Right lobe of liver (tissue), 6 donors: ENCODE measurements at regions not wholly inside any gene's neighbourhood (a gene's known extent, or its start where the extent isn't known, plus 50 kb on each side); places are given as distances from the start of the nearest gene placed in this dataset.

ENCODE experiments used
- ATAC-seq, 4 donors: fragments of 200-7000 bp; cut with Tn5 transposase; one replicate each; pipeline ENCODE4 v1.9.1; 2020; ENCODE audit warnings: mild to moderate bottlenecking in 4 of 4, moderate library complexity in 4 of 4
- DNase-seq, 3 donors: peaks; one replicate each; pipeline ENCODE4 v3.0.0-alpha.2; 2020
- H3K27ac ChIP-seq, 3 donors: fragments of 200-600 bp; one replicate each; pipeline ENCODE4 v1.8.0; 2022
- H3K27me3 ChIP-seq, 2 donors: fragments of 200-600 bp; one replicate each; pipeline ENCODE4 v1.8.0; 2022
- H3K36me3 ChIP-seq, 4 donors: fragments of 200-600 bp; sonication (generic) in 1 of 4; one replicate each; pipeline versions ENCODE4 v1.5.1 to v1.8.0; 2017 to 2022; ENCODE audit warnings: control low read depth in 1 of 4
- H3K4me1 ChIP-seq, 4 donors: fragments of 200-600 bp; sonication (generic) in 1 of 4; one replicate each; pipeline versions ENCODE4 v1.5.1 to v1.8.0; 2017 to 2022; ENCODE audit warnings: control low read depth in 1 of 4
- H3K4me3 ChIP-seq, 3 donors: fragments of 200-600 bp; one replicate each; pipeline ENCODE4 v1.8.0; 2022
- H3K9me3 ChIP-seq, 4 donors: fragments of 200-600 bp; sonication (generic) in 1 of 4; one replicate each; pipeline versions ENCODE4 v1.5.1 to v1.8.0; 2017 to 2022; ENCODE audit warnings: control low read depth in 1 of 4
- CTCF ChIP-seq, 4 donors: fragments of 200-600 bp in 3 of 4; fragments of 450-650 bp in 1 of 4; IDR thresholded peaks; one replicate each; pipeline versions ENCODE4 v1.5.1 to v1.8.0; 2016 to 2022; ENCODE audit warnings: antibody characterized with exemption in 4 of 4, mild to moderate bottlenecking in 2 of 4
- POLR2A ChIP-seq: fragments of 450-650 bp; IDR thresholded peaks from one replicate; pipeline ENCODE4 v1.6.1; 2017; ENCODE audit warnings: antibody characterized with exemption, mild to moderate bottlenecking
- WGBS: methylation state at CpG from one replicate; pipeline ENCODE4 v1.1.6; 2018; ENCODE audit warnings: low coverage, low lambda C conversion rate; ENCODE audit not compliant: insufficient coverage; ENCODE audit errors: missing lambda C conversion rate; 5-methylcytosine and 5-hydroxymethylcytosine counted together
- intact Hi-C, 2 donors: fragments of 100-400 bp; cut with DNase I; formaldehyde crosslinking; loops; one replicate each; pipeline versions ENCODE4 v1.11.2 to v1.14.1; 2022
- donor health status: DM: no; HTN: yes; CAD: no.
- donor health status: DM: no; HTN: no; CAD: no.
- donor health status: DM: no; HTN: no; CAD: no.
- donor health status: DM: no; HTN: yes; CAD: no.
- donor health status: DM: no; HTN: yes; CAD: no.

- DNase-seq (no peak), ATAC-seq (no peak)
- Histone ChIP-seq H3K36me3 (no peaks in the 10 kb centered on the region), H3K4me1 (no peaks in the 10 kb centered on the region), H3K4me3 (no peak overlapping the region), H3K9me3 (no peaks in the 10 kb centered on the region), H3K27ac (no peak overlapping the region), H3K27me3 (no peaks in the 10 kb centered on the region)
- no peak for TF ChIP-seq POLR2A
- TF ChIP-seq CTCF (IDR thresholded peaks at IDR 0.05) = no peak
- intact Hi-C loops = no loop called here
- 50% methylated on average over 1 of the region's 1 CpG for WGBS
These were observed 319.0 kb upstream of the PCDH20 start for GRCh38 chr13:61734683-61735082.

- no peak for ATAC-seq
These were observed 312.8 kb upstream of the PCDH20 start for GRCh38 chr13:61728471-61728870.

GRCh38 chr13:61727767-61728166, 312.1 kb upstream of the PCDH20 start:
- TF ChIP-seq CTCF (IDR thresholded peaks at IDR 0.05) = no peak
- no peak for TF ChIP-seq POLR2A
- Histone ChIP-seq H3K36me3 (no peaks in the 10 kb centered on the region), H3K4me3 (no peak overlapping the region), H3K27me3 (no peaks in the 10 kb centered on the region), H3K4me1 (no peaks in the 10 kb centered on the region), H3K27ac (no peak overlapping the region), H3K9me3 (no peaks in the 10 kb centered on the region)
- 69% methylated on average over 2 of the region's 2 CpGs for WGBS
- intact Hi-C loops = no loop called here
- ATAC-seq (no peak), DNase-seq (no peak)

More at GRCh38 chr13:61728471-61728870, 312.8 kb upstream of the PCDH20 start:
- intact Hi-C loops = no loop called here
- no peaks in the 10 kb centered on the region for H3K9me3 ChIP-seq
- no peaks in the 10 kb centered on the region for H3K4me1 ChIP-seq
- H3K36me3 ChIP-seq = no peaks in the 10 kb centered on the region
- DNase-seq = no peak
- no peak overlapping the region for H3K27ac ChIP-seq
- no peaks in the 10 kb centered on the region for H3K27me3 ChIP-seq
- 83% methylated on average over 1 of the region's 1 CpG for WGBS
- H3K4me3 ChIP-seq = no peak overlapping the region
- no peak for TF ChIP-seq CTCF (IDR thresholded peaks at IDR 0.05)

GRCh38 chr13:61725806-61726205, 310.2 kb upstream of the PCDH20 start:
- no peak overlapping the region for H3K27ac ChIP-seq
- no peaks in the 10 kb centered on the region for H3K4me1 ChIP-seq
- ATAC-seq (no peak), DNase-seq (no peak)
- no peaks in the 10 kb centered on the region for H3K9me3 ChIP-seq
- no peaks in the 10 kb centered on the region for H3K36me3 ChIP-seq
- intact Hi-C loops = no loop called here
- no peak overlapping the region for H3K4me3 ChIP-seq
- TF ChIP-seq CTCF (IDR thresholded peaks at IDR 0.05) (no peak), POLR2A (no peak)
- H3K27me3 ChIP-seq = no peaks in the 10 kb centered on the region

- Histone ChIP-seq H3K36me3 (no peaks in the 10 kb centered on the region), H3K9me3 (no peaks in the 10 kb centered on the region), H3K27me3 (no peaks in the 10 kb centered on the region), H3K4me1 (no peaks in the 10 kb centered on the region), H3K4me3 (no peak overlapping the region), H3K27ac (no peak overlapping the region)
- DNase-seq (no peak), ATAC-seq (no peak)
- 56% methylated on average over 2 of the region's 2 CpGs for WGBS
- TF ChIP-seq POLR2A (no peak), CTCF (IDR thresholded peaks at IDR 0.05) (no peak)
- intact Hi-C loops = no loop called here
These were observed 306.5 kb upstream of the PCDH20 start for GRCh38 chr13:61722119-61722518.
